ENCODE measurements at regions not wholly inside any gene's neighbourhood (a gene's known extent, or its start where the extent isn't known, plus 50 kb on each side); places are given as distances from the start of the nearest gene placed in this dataset.
"Not testable (repeated sequence)": the region's sequence is repeated elsewhere in the genome, so short reads cannot be mapped to it uniquely, and the experiment has no call there.

DNA sequence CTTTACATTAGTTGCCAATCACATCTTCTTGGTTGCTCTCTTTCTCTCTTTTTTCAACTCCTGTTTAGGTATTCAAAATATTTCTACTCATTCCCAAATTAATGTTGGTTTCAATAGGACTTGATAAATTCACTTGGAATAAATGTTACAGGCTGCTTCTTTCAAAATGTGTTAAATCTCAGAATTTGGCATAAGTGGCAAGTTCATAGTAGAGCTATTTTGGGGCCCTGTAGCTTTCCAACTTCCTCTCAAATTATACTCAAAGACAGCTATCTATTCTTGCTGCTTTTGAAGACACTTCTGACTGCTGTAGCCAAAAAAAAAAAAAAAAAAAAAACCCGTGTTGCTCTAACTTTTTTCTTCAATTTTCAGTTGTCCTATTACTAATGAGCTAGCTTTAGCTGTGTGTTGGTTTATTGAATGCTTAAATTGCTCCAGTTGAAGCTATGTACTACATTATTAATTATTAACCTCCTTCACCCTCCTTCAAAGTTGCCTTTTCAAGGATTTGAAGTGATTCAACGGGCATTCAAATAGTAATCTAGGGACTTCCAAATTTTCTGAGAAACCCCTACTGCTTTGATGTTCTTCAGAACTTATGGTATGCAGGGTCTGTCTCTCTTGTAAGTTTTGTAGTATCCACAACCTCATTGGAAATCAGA, 554.6 kb upstream of the FLRT2 start:
- no peak for DNase-seq (ENCODE audit: low read depth in 2 of 2)

DNA sequence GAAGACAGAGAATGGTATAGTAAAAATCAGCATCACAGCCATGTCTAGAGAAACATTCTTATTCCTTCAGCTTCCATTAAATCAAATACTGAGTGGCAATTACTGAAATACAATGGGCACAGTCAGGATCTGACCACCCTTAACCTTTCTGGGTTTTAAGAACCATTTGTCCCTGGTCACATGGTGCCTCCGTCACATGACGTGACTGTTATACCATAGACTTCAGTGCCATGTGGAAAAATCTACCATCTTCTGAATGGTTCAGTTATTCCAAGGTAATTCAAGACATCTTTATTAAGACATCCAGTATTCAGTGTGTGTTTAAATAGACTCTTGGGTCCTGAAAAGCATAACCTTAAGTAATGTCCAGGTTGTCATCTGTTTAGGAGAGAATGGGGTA, 553.1 kb upstream of the FLRT2 start:
- no peak for DNase-seq (ENCODE audit: low read depth in 2 of 2)

DNA sequence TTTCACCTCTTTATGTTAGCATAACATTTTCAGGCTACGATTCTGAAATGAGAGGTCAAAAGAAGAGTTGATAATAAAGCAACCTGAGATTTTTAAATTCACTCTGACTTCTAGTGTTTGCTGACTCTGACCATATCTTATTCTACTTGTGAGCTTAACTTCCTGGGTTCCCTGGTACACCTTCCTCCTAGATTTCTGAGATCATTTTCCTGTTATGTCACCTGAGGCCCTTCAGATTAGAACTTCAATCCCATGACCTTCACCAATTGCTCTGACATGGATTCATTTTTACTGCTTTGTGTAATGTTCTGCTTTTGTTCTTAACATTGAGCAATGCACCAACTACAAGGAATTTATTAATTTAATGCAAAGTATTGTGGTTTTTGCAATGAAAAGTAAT, 542.9 kb upstream of the FLRT2 start:
- no peak for DNase-seq (ENCODE audit: low read depth in 2 of 2)

DNA sequence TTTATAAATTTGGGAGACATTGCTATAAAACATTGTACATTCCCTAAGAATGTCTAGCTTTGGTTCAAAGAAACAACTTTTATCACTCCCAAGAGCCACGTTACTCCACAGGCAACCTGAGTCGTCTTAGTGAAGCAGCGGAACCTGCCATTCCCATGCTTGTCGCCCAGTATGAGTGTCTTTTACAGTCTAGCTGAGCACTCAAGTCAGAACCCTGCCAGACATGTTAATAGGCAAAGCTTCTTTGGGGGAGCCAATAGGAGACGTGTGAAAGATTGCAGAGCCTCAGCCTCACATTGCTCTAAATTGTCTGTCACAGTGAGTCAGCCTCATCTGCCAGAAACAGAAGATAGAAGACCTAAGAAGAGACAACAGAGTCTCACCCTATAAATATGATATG, 541.6 kb upstream of the FLRT2 start:
- DNase-seq (ENCODE audit: low read depth in 2 of 2), result no peak

DNA sequence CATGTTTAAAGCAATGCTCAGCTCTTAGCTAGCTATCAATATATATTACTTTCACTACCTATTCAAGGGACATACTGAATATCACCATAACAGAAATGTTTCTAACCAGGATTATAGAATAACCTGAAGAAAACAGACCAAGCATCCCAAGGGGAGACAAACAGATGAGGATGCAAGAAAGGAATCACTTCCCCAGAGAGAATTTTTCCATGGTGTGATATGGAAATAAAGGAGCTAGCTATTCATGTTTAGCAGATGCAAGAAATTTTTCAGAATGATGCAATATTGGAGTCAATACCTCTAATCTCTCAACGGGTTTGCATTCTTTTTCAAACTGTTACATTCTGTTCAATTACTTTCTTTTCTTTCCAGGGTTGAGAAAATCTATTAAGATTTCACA, 538.9 kb upstream of the FLRT2 start:
- DNase-seq (ENCODE audit: low read depth in 2 of 2), result no peak

DNA sequence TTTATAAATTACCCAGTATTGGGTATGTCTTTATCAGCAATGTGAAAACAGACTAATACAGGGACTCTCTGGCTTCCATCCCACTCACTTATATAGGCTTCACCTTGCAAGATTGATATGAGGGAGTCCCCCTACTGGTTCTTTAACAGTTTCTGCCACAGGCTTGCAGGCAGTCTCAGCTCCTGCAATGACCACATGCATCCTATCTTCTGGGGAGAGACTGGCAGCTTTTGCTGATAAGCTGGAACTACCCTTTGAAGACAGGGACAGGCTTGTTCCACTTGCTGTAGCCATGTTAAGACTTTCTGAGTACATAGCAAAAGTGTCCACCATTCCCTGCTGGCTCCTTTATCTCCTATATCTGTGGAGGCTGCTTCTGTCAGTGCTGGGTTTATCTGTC, 531.7 kb upstream of the FLRT2 start:
- DNase-seq (ENCODE audit: low read depth in 2 of 2), result no peak

DNA sequence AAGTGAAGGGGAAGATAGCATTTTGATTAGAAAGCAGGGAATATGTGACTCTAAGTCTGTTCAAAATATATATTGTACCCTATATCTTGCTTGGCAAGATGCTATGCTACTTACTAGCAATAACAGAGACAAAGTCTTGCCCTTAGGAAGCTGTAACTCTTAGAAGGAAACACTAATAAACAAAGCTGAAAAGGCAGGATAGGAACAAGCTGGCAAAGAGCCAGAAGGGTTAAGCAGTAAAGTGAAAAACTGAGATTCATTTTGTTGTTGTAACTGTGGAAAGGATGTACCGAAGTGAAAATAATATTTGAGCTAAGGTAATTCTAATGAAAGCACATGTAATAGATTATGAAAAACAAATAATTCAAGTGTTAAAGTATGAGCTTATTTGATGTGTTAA, 527.1 kb upstream of the FLRT2 start:
- no peak for DNase-seq (ENCODE audit: low read depth in 2 of 2)

DNA sequence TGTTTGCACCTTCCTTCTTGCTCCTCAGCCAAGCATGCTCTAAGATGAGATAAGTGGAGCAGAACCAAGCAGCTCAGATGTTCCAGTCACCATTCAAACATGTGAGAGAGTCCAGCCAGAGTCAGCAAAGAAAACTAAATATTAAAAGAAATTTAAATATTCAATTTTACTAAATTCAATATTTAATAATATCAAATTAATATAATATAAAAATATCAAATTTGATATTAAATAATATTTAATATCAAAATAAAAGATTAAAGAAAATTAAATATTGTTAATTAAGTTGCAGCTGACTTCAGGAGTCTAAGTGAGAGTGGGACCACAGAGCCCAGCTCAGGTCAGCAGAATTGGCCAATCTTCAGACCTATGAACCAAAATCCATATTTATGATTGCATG, 526.1 kb upstream of the FLRT2 start:
- no peak for DNase-seq (ENCODE audit: low read depth in 2 of 2)

DNA sequence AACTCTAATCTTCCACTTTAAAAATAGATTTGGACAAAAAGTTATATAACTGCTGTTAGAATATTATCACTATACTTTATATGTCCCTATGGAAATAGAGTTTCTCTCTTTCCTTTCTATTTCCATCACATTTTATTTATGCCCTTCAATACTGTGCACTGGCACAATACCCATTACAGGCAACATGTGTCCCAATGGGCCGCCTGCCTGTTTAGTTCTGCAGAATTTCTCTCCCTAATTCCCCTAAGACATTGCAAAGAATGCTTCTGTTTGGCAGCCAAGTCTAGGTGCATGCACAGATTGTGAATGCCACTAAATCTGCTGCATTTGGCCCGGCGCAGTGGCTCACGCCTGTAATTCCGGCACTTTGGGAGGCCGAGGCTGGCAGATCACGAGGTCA, 520.4 kb upstream of the FLRT2 start:
- no peak for DNase-seq (ENCODE audit: low read depth in 2 of 2)

DNA sequence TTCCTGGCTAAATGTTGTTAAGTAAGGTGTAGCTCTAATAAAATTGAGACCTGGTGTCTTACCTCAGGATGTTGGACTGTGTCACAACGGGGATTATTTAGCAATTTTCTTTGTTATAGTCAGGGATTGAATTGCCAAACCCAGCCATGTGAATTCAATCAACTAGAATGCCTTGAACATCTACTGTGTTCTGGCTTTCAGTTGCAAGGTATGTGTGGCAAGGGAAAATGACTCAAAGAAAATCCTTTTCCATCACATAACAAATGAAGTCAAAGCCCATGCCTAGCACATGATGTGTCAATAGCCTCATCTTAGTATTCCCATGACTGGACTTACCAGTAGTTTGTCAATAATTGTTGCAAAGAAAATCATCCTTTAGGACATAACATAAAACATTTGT, 519.8 kb upstream of the FLRT2 start:
- no peak for DNase-seq (ENCODE audit: low read depth in 2 of 2)

DNA sequence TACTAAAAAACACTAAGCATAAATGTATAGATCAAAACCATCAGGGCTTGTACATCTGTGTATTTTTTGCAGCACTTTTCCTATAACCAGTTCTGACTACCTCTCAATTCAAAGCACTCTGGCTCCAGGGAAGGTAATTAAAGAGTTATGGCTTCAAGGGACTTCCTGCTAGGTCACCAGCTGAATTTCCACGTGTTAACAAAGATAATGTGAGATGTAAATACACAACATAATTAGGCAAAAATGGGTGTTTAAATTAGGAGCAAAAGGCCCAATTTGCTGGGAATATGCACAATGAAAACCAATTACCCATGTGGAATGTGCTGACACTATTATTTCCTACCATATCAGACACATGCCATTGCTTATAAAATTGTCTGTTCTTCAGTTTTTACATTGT, 513.4 kb upstream of the FLRT2 start:
- DNase-seq (ENCODE audit: low read depth in 2 of 2), result no peak

DNA sequence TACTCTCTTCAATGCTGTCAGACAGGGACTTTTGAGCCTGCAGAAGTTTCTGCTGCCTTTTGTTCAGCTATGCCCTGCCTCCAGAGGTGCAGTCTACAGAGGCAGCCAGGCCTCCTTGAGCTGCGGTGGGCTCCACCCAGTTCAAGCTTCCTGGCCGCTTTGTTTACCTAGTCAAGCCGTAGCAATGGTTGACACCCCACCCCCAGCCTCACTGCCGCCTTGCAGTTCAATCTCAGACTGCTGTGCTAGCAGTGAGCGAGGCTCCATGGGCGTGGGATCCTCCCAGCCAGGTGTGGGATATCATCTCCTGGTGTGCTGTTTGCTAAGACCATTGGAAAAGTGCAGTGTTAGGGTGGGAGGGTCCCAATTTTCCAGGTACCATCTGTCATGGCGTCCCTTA, 506.1 kb upstream of the FLRT2 start:
- not testable (repeated sequence) for DNase-seq (ENCODE audit: low read depth in 2 of 2)

DNA sequence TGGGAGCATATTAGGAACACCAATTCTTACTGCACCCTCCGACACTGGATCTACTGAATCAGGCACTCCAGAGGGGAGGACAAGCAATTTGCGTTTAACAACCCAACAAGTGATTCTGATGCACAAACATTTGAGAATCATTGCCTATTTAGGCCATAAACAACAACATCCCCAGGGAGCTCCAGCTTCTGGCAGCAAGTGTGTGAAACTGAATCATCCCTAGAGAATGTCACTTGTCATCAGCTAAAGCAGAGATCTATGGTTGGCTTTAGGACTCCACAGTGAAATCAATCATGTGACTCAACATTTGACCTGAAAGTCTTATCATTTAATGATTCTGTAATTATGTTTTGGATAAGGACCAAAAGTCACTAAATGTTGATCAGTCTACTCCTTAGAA, 505.0 kb upstream of the FLRT2 start:
- DNase-seq (ENCODE audit: low read depth in 2 of 2), result no peak

DNA sequence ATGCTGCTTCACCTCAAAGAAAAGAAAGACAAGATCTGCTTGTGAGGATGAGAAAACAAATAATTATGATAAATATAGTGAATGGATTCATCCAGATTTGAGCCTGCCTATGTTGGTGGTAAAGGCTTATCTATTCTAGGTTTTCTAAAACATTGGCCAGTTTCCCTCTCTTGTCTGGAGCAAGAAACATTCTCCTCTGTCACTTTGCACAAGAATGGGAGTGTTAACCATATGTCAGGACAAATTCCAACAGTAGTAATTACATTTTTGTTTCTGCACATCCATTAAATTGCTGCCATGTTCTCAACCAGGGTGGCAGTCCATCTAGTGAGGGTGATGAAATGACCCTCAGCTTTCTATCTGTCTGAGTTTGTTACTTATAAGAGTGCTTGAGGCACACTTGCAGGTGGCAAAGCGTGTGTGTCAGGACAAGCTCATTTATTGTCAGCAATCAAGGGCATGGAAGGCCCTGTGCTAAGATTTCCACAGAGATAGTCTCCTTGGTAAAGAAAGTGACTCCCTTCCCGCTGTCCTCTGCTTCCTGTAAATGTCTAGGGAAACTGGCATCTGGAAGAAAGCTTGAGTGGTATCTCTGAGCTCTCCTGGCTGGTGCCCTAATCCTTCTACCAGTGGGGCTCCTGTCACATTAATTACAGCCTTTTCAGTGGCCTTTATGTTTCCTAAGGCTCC, 502.1 kb upstream of the FLRT2 start:
- DNase-seq (ENCODE audit: low read depth in 2 of 2), result no peak

DNA sequence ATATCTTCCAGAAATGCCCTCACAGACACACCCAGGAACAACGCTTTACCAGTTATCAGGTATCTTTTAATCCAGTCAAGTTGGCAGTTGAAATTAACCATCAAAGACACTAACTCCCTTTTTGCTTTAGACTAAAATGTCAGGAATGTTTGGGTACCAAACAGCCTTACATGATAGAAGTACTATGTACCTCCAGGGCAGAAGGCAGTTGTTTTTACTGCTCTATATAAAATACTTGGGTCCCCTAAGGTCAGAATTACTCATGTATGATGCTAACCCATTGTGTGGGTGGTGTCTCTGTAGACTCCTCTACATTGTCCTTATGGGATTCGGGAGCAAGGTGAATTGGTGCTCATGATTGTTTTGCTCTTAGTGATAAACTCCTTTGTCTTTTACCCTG, 492.5 kb upstream of the FLRT2 start:
- DNase-seq (ENCODE audit: low read depth in 2 of 2), result no peak

DNA sequence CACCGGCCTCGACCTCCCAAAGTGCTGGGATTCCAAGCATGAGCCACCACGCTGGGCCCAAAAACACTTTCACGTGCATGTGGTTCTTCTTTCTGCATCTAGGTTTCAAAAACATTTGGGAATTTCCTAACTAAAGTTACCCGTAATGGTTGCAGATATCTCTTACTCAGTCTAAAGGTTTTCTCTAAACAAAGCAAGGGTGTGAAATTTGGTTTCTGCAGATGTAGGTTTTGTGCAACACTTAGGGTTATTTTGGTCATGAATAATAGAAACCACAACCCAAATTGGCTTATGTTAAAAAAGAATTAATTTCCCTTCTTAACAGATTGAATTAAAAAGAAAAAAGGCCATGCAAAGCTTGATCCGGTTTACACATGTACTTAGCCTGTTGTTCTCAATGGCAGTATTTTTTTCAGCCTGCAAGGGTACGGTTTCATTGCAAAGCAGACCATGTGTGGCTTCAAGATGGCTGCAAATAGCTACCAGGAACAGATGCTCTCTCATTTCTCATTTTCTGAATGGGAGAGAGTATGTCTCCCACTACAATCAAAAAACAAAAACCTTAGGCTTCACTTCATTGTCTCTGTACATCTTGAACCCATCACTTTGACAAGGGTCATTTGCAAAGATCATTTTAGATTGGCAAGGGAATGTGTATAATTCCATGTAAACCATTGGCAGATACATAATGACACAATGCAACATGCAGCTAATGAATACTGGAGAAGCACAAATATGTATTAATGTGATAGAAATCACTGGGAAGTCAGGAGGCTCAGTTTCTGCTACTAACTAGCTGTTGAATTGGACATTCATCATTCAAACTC, 491.2 kb upstream of the FLRT2 start:
- no peak for DNase-seq (ENCODE audit: low read depth in 2 of 2)

DNA sequence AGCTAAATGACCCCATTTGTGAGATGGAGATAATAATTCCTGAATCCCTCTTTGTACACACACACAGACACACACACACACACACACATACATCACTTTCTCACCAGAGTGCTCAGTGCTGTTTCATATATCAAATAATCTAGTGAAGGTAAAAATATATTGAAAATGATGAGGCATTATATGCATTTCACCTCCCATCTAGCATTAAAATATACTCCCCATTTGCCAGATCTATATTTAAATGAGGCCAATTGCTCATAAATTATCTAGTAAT, 490.7 kb upstream of the FLRT2 start:
- DNase-seq (ENCODE audit: low read depth in 2 of 2), result no peak

DNA sequence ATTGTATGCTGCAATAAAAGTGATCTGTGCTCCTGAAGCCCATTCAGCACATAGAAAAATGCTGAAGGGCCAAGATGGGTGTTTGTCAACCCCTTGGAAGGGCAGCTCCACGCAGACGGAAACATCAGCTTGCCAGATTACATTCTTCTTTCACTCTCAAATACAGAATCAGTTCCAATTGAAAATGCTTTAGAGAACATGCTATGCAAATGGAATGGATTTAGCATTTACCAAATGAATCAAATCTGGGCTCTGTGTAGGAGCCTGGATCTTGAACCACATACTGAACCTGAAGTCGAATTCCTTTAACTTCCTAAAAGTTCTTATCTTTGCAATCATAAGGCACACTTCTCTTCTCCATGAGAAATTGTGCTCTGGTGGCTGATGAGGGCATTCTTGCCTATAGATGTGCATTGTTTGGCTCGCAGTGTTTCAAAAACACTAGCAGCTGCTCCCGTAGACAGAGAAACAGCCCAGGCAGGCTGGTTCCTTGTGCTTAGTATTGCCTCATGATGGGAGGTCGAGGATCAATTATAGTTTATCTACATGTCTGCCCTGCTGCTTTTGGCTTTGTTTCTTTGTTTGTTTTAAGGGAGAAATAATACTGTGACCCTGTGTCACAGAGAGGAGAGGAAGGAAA, 489.8 kb upstream of the FLRT2 start:
- no peak for DNase-seq (ENCODE audit: low read depth in 2 of 2)

DNA sequence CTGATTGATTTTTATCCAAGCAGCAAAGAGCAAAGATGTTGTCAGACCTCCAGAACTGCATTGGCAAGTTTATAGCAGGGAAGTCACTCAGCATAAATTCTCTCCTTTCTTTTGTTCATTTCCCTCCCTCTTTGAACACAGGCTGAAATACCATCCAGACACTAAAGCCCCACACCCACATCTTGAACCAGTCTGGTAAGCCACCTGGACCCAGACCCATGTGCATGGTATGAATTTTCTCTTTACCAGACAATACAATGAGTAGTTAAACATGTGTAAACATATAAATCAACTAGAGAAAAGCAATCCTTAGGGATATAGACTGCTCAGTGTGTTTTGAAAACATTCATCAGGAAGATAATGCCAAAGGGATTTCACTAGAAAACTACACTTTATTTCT, 488.3 kb upstream of the FLRT2 start:
- no peak for DNase-seq (ENCODE audit: low read depth in 2 of 2)

DNA sequence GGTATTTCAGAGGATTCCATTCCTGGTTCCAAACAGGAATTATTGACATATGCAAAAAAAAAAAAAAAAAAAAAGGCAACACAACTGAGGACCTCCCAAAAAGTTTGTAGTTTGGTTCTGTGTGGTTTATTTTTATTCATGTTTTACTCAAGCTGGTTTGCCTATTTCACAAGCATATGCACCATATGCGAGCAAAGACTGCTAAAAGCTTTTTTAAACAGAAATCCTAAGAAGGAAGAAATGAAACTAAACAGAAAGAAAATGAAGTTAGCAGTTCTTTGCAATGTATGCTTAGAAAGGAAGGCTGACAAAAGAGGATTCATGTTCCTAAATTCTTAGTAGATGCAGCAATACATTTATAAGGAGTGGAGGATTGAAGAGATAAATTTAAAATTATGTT, 487.6 kb upstream of the FLRT2 start:
- no peak for DNase-seq (ENCODE audit: low read depth in 2 of 2)

DNA sequence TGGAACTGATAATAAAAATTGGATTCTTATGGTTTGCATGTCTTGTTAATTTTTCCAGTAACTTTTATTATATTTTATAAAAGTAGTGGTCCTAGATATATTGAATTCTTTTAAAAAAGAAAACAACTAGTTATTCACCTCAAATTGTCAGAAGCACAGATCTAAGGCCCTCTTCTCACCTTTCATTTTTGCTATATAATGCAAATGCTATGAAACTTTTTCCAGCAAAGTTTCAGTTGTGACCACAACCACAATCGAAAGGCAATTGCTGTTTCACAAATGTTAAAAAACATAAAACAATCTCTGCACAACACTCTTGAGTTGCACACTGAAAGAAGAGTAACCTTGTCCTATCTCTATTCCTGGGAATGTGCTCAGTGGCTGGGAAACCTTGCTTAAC, 479.8 kb upstream of the FLRT2 start:
- no peak for DNase-seq (ENCODE audit: low read depth in 2 of 2)

DNA sequence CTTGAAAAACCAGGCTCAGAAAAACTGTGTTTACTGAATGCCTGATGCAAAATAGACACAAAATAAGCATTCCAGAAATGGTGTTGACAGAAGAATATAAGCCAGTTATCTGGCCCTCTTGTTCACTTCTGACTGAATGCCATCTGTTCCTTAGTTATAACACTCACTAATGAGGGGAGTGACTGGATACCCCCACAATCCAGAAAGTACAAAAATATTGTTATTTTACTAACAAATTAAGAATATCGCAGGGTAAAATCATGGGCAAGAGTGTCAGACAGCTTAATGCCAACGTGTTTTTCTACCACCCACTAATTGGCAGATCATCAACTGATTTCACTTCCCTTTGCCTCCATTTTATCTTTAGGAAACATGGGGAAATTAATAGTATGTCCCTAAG, 477.3 kb upstream of the FLRT2 start:
- DNase-seq (ENCODE audit: low read depth in 2 of 2), result no peak

DNA sequence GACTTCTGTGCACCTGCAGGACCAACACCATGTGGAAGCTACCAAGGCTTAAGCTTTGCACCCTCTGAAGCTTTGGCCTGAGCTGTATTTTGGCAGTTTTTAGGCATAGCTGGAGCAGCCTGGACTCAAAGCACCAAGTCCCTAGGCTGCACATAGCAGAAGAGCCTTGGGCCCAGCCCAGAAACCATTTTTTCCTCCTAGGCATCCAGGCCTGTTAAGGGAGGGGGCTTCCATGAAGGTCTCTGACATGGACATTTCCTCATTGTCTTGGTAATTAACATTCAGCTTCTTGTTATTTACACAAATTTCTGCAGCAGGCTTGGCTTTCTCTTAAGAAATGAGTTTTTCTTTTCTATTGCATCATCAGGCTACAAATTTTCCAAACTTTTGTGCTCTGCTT, 475.8 kb upstream of the FLRT2 start:
- no peak for DNase-seq (ENCODE audit: low read depth in 2 of 2)
